ENCODE measurements at regions not wholly inside any gene's neighbourhood (a gene's known extent, or its start where the extent isn't known, plus 50 kb on each side); places are given as distances from the start of the nearest gene placed in this dataset.
"Not testable (repeated sequence)": the region's sequence is repeated elsewhere in the genome, so short reads cannot be mapped to it uniquely, and the experiment has no call there.

GRCh38 chrX:15114743-15115566, 154.9 kb downstream of the ASB9 start:
- DNase-seq = no peak

GRCh38 chrX:15107367-15107988, 162.4 kb downstream of the ASB9 start:
- DNase-seq = no peak

DNA sequence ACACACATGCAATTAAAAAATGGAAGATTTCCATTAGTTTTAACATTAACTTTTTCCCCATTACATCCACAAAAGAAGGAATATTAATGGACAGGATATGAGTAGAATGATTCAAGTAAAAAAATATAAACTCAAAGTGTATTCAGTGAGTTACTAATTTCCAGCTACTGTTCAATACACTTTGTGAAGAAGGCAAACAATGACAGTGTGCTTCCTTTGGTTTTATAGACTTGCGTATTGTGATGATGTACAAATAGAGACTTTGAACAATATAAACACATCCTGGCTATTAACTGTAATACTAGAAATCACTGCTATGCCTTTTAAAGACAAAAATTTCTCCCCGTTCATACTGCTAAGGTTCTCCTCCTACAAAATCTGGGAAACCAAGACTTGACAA, 171.4 kb downstream of the ASB9 start:
- DNase-seq = no peak

DNA sequence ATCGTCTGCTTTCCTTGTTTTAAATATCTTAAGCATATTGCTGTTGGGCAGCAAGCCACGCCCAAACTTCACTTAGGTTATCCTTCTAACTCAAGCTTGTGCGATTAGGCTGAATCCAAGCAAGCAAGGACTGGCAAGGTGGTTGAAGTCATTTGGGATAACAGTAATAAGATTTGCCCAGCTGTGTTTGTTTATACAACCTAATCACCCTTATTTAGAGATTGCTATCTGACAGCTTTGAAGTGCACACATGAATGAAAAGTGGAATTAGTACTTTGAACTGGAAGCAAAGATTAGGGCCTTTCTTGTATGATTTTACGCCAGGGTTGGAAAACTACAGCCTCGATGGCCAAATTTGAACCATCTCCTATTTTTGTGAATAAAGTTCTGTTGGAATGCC, 182.1 kb downstream of the ASB9 start:
- DNase-seq = no peak

GRCh38 chrX:15073313-15073712, 196.6 kb downstream of the ASB9 start:
- DNase-seq = no peak

DNA sequence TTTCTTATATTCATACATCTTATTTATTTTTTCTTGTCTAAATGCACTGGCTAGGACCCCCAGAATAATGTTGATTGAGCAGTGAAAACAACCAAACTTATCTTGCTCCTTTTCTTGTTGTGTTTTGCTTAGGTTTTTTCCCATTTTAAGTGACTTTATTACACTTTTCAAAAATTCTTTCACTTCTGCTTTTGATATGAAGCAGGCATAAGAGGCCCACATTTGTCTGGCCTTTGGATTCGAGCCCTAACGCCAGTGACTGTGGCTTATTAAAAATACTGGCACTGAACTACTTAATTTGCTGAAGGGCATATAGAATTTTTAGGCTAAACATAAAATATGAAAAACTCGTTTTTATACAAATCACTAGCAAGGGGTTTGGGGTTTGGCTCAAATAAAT, 197.0 kb downstream of the ASB9 start:
- no peak for DNase-seq

DNA sequence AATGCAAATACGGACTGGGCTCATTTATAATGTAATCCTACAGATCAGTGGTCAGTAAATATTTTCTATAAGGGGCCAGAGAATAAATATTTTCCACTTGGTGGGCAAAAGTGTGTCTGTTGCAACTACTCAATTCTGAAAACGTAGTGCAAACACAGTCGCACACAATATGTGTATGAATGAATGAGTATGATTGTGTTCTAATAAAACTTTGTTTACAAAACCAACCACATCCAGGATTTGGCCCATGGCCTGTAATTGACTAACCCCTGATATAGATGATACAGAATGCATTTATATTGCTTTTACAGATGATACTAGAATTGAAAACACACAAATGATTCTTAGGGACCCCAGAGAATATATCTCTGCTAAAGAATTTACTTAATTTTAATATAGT, 197.6 kb downstream of the ASB9 start:
- DNase-seq = no peak

- DNase-seq = no peak
These were observed 186.3 kb downstream of the MOSPD2 start for GRCh38 chrX:15059474-15059873.

DNA sequence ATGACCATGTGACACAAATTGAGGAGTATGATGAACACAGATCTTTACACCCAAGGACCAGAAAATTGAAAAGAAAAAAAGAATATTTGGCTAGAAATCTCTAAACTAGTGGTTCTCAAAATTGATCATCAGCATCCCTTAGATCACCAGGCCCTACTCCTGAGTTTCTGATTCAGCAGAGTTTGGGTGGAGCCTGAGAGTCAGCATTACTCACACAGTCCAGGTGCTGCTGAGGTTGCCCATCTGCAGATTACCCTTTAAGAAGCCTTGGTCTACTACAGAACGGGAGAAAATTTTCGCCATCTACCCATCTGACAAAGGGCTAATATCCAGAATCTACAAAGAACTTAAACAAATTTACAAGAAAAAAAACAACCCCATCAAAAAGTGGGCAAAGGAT, 182.8 kb downstream of the MOSPD2 start:
- DNase-seq = no peak

DNA sequence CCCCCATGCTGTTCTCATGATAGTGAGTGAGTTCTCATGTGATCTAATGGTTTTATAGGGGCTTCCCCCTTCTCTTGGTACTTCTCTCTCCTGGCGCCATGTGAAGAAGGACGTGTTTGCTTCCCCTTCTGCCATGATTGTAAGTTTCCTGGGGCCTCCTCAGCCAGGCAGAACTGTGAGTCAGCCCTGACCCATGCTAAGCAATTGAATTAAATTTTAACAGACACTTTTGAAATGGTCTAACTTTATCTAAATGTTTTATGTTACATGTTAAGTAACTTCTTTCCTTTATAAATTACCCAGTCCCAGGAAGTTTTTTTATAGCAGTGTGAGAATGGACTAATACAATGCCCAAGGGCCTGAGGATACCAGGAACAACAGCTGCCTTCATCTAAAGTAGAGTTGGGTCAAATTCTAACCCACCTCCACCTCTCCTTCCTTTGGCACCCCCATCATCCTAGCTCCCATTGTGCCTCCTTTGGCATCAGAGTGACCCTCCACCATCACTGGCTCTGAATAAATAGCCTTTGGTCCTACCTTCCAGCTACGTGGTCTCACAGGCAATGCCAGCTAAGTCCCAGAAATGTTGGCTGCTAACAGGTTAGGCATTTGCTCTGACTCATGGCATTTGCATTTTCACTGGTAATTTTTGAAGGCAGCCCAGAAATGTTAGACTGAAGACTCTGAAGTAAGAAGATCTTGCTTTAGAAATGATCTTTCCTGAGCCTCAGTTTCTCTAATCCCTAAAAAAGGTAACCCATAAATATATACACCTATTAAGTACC, 182.1 kb downstream of the MOSPD2 start:
- no peak for DNase-seq

GRCh38 chrX:15050395-15050794, 177.2 kb downstream of the MOSPD2 start:
- no peak for DNase-seq

DNA sequence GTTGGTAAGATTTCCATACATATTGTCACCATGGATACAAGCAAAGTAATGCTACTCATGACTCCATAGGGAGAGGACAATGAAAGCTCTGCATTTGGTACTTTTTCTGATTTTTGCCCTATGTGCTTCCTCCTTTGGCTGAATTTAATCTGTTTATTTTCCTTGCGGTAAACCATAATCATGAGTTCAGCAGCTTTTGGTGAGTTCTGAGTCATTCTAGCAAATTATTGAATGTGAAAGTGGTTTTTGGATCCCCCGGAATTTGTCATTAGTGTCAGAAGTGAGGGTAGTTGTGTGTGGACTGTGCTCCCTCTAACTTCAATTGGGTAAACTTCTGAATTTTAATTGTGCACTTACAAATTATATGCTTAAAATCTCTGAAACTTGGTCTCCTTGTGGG, 170.3 kb downstream of the MOSPD2 start:
- no peak for DNase-seq

- DNase-seq = no peak
These were observed 160.7 kb downstream of the MOSPD2 start for GRCh38 chrX:15033917-15034316.

DNA sequence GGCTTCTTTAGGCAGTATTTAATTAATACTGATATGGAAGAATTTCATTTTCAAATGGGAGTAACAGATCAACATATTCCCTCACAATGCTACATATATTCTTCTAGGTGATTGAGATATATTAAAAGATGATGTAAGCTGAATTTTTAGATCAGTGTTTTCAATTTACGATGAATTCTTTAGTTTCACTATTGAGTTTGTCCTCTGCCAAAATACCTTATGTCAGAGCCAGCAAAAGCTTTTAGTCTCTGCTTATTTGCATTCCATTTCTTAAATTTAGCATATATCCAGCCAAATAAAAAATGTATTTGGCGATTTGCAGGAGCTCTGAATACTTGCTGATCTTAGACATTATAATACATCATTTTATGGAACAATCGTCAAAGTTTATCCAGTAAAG, 144.3 kb downstream of the MOSPD2 start:
- DNase-seq = no peak

DNA sequence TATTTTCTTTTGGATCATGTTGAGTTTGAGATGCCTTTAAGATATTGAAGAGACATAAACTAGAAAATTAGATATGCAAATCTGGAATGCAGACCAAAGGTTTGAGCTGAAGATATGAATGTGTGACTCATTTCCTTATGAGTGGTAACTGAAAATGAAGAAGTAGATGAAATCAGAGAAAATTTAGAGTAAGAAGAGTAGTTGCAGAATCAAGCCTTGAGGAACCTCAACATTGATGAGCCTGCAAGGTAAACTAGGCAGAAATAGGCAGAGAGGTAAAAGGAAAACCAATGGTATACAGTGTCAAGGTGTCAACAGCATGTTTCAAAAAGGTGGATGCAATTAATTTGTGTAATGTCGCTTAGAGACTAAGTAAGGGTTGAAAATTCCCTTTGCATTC, 142.8 kb downstream of the MOSPD2 start:
- DNase-seq = no peak

GRCh38 chrX:15014281-15014680, 141.1 kb downstream of the MOSPD2 start:
- DNase-seq = no peak

- DNase-seq = no peak
These were observed 140.2 kb downstream of the MOSPD2 start for GRCh38 chrX:15013461-15013860.

- DNase-seq = no peak
These were observed 124.0 kb downstream of the MOSPD2 start for GRCh38 chrX:14997271-14997670.

- DNase-seq = not testable (repeated sequence)
These were observed 111.2 kb downstream of the MOSPD2 start for GRCh38 chrX:14984425-14984824.

Measured in effector CD4-positive, alpha-beta T cell (primary cell).